H1 (cell line): ENCODE measurements at regions not wholly inside any gene's neighbourhood (a gene's known extent, or its start where the extent isn't known, plus 50 kb on each side); places are given as distances from the start of the nearest gene placed in this dataset.

ENCODE experiments used
- JUND ChIP-seq: IDR thresholded peaks from 2 replicates; pipeline ENCODE4 v1.6.1; 2011; ENCODE audit warnings: mild to moderate bottlenecking, improper control_type of control experiment, low read length
- POLR2AphosphoS5 ChIP-seq: IDR thresholded peaks from 2 replicates; pipeline ENCODE4 v1.6.1; 2011; ENCODE audit warnings: low read depth, low read length
- POU5F1 ChIP-seq: IDR thresholded peaks from 2 replicates; pipeline ENCODE4 v1.6.1; 2011; ENCODE audit warnings: low read depth, mild to moderate bottlenecking, low read length, moderate library complexity

GRCh38 chr4:25538430-25538829 is 117.2 kb upstream of the SLC34A2 start (continued):
- TF ChIP-seq JUND (no peak), POLR2AphosphoS5 (no peak), POU5F1 (no peak)
